Breast epithelium (tissue), 3 donors: ENCODE measurements at regions not wholly inside any gene's neighbourhood (a gene's known extent, or its start where the extent isn't known, plus 50 kb on each side); places are given as distances from the start of the nearest gene placed in this dataset.

ENCODE experiments used
- POLR2A ChIP-seq: fragments of 450-650 bp; IDR thresholded peaks from one replicate; pipeline ENCODE4 v1.6.1; 2016; ENCODE audit warnings: antibody characterized with exemption, mild to moderate bottlenecking, moderate library complexity
- POLR2AphosphoS5 ChIP-seq, 3 donors: sonication (generic); formaldehyde crosslinking; IDR thresholded peaks; one replicate each; pipeline ENCODE4 v1.6.1; 2017; ENCODE audit warnings: antibody characterized with exemption in 3 of 3
- TF ChIP-seq, protein P1 (sequence below), 3 donors: fragments of 450-650 bp; IDR thresholded peaks; one replicate each; pipeline ENCODE4 v1.5.1; 2016 to 2017; ENCODE audit warnings: antibody characterized with exemption in 3 of 3, mild to moderate bottlenecking in 3 of 3, moderate library complexity in 3 of 3

- TF ChIP-seq, protein P1, sequence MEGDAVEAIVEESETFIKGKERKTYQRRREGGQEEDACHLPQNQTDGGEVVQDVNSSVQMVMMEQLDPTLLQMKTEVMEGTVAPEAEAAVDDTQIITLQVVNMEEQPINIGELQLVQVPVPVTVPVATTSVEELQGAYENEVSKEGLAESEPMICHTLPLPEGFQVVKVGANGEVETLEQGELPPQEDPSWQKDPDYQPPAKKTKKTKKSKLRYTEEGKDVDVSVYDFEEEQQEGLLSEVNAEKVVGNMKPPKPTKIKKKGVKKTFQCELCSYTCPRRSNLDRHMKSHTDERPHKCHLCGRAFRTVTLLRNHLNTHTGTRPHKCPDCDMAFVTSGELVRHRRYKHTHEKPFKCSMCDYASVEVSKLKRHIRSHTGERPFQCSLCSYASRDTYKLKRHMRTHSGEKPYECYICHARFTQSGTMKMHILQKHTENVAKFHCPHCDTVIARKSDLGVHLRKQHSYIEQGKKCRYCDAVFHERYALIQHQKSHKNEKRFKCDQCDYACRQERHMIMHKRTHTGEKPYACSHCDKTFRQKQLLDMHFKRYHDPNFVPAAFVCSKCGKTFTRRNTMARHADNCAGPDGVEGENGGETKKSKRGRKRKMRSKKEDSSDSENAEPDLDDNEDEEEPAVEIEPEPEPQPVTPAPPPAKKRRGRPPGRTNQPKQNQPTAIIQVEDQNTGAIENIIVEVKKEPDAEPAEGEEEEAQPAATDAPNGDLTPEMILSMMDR (IDR thresholded peaks at IDR 0.05) = no peak
- TF ChIP-seq POLR2AphosphoS5 (IDR thresholded peaks at IDR 0.05) (no peak), POLR2A (no peak)
Observed at GRCh38 chrX:124216396-124217115, 115.9 kb upstream of the TEX13D start.
